Stimulated activated CD8-positive, alpha-beta memory T cell treated with anti-CD3 and anti-CD28 coated beads, Interleukin-7, amount 100 ng/mL, for 1 hour (primary cell): ENCODE measurements at regions not wholly inside any gene's neighbourhood (a gene's known extent, or its start where the extent isn't known, plus 50 kb on each side); places are given as distances from the start of the nearest gene placed in this dataset.

ENCODE experiments used
- DNase-seq, 2 donors: peaks; one replicate each; pipeline ENCODE4 v3.0.0-alpha.2; 2020; ENCODE audit warnings: low read depth in 2 of 2

- DNase-seq = no peak
Measured at GRCh38 chr2:239498981-239499634, 98.3 kb upstream of the HDAC4 start.

DNA sequence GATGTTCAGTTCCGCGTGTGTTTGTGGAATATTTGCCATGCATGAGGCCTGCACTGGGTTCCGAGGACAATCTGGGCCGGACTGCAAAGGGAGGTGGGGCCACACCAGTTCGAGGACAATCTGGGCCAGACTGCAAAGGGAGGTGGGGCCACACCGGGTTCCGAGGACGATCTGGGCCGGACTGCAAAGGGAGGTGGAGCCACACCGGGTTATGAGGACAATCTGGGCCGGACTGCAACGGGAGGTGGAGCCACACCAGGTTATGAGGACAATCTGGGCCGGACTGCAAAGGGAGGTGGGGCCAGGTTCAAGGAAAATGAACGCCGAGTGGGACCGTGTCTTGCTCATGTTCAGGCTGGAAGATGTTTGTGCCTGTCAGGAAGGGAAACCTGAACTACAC is 97.8 kb upstream of the HDAC4 start:
- no peak for DNase-seq

DNA sequence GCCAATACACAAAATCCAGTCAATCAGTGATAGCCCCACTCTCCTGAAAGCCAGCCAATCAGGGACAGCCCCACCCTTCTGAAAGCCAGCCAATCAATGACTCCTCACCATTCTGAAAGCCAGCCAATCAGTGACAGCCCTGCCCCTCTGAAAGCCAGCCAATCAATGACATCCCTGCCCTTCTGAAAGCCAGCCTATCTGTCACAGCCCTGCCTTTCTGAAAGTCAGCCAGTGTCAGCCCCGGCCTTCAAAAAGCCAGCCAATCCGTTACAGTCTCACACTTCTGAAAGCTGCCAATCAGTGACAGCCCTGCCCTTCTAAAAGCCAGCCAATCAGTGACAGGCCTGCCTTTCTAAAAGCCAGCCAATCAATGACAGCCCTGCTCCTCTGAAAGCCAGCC is 95.9 kb upstream of the HDAC4 start:
- DNase-seq = no peak

DNA sequence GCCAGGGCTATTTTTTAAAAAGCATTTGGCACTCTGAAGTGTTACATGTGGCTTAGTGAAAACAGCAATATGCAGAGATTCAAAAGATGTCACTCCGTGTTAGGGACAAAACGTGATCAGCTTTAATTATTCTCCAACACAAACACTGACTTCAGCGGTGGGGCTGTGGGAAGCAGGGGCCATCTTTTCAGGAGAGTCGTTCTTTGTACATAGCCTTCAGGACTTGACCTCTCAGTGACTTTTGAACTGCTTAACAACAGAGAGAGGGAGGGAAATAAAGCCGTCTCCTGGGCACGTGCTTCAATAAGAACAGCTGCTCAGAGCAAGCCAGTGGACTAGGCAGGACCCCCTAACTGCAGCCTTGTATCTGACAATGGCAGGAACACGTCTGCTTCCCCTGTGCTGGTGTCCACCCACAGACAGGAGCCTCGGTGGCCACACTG is 95.0 kb upstream of the HDAC4 start:
- DNase-seq = no peak

- DNase-seq = no peak
Measured at GRCh38 chr2:239495175-239495574, 94.4 kb upstream of the HDAC4 start.

- no peak for DNase-seq
Measured at GRCh38 chr2:239494578-239494977, 93.8 kb upstream of the HDAC4 start.

DNA sequence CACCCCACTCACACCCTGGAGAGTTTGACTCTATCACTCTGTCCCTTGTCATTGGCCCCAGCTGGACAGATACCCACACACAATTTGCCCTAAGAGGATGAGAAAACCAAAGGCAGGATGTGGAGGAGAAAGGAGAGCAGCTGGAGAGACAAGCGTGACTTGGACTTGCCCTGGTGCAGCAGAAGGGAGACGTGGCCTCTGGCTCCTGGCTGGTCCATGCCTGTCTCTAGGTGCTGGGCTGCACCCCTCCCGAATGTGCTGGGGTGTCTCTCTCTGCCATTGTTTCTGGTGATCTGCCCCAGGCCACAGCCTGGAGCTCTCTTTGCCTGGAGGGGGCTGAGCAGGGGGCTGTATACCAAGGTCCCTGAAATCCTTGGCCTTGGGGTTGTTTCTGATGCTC is 88.7 kb upstream of the HDAC4 start:
- DNase-seq = no peak

DNA sequence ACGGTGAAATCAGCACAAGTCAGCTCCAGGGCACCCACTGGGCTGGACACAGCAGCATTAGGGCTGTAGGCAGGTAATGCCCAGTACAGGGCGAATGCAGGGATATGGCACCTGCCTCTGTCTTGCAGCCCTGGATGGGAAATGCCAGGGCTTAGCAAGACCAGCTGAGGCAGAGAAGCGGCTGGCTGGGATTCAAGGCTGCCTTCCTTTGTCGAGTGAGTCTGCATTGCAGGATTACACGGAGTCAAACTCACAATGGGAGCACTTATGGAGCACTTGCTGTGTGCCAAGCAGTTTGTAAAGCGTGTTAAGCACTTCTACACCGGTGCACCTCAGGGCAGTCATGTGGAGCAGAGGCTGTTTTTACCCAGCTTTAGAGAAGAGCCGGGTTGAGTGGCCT is 87.3 kb upstream of the HDAC4 start:
- DNase-seq = no peak

- DNase-seq = no peak
Measured at GRCh38 chr2:239487272-239487671, 86.5 kb upstream of the HDAC4 start.

- no peak for DNase-seq
Measured at GRCh38 chr2:239485622-239486021, 84.8 kb upstream of the HDAC4 start.

- DNase-seq = no peak
Measured at GRCh38 chr2:239484571-239485355, 83.9 kb upstream of the HDAC4 start.

DNA sequence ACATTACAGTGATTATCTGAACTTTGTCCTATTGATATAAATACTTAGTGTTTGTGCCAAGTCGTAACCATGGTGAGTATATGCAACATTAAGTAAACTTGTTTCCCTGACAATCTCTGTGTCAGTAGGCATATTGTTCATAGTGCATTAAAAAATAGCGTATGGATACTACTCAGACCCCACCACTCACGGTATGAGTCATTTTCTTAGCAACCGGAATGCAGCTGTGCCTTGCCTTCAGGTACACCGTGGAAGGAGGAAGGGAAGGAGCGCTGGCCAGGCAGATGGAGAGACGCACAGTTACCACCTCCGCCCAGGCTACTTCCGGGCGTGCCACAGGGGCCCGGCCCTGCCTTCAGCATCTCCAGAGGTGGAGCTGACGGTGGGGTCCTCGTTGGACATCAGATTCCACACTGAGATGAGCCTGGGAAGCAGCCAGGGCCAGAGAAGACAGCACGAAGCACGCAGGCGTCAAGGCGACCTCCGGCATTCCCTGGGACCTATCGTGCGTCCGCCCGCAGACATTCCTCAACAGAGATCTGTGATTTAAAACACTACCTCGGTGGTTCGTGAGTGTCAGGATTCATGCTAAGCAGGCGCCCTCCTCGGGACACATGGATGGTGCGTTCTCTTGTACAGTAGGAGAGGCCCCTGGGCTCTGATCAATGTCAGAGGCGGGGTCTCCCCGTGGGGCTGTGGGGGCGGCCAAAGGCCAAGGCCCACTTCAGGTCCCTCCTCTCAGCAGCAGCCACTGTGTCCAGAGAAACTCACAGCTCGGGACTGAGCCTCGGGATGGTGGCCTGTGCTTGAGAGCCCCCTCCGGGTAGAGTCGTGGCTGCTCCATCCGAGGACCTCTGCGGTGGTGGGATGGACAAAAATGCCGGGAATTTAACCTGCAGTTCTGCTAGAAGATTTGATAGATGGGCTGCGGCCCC is 82.2 kb upstream of the HDAC4 start:
- no peak for DNase-seq

- no peak for DNase-seq
Measured at GRCh38 chr2:239479471-239479870, 78.7 kb upstream of the HDAC4 start.

DNA sequence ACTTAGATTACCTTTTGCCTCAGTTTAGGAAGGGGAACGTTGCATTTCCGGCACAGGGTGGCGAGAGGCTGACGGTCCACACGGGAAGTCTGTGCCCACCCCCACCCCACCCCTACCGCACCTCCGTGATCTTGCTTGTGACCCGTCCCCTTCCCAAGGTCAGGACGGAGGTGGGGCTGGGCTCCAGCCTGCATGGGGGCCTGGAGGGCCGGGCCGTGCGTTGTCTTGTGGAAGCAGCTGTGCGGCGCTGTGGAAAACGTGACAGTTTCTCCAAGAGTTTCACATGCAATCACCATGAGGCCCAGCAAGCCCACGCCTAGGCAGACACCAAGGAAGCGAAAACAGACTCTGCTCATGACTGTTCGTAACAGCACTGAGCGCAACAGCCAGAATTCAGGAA is 76.8 kb upstream of the HDAC4 start:
- no peak for DNase-seq

DNA sequence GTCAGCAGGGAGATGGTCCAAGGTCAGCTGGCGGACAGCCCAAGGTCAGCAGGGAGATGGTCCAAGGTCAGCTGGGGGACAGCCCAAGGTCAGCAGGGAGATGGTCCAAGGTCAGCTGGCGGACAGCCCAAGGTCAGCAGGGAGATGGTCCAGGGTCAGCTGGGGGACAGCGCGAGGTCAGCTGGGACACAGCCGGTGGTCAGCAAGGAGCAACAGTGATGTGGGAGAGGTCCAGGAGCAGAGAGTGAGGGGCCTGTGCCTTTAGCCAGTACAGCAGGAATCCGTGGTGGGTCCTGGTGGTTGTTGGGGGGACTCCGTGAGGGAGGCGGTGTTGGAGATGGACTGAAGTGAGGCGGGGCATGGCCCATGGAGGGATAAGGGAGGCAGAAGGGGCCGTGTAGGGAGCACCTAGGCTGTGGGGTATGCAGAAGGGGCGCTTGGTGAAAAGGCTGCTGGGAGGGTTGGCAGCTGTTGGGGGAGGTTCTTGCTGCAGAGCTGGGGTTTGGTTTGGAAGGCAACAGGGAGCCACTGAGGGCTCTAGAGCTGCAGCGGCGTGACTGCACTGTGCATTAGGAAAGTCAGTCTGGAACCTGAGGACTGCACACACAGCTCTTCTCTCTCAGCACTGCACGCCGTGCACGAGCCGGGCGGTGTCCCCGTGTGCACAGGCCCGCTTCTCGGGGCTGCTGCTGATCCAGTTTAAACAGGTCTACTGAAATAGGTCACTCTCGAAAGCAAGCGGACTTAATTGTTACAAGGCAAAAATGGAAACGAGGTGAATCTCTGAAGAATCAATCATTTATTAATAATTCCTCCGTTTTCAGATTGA is 76.2 kb upstream of the HDAC4 start:
- DNase-seq = no peak

DNA sequence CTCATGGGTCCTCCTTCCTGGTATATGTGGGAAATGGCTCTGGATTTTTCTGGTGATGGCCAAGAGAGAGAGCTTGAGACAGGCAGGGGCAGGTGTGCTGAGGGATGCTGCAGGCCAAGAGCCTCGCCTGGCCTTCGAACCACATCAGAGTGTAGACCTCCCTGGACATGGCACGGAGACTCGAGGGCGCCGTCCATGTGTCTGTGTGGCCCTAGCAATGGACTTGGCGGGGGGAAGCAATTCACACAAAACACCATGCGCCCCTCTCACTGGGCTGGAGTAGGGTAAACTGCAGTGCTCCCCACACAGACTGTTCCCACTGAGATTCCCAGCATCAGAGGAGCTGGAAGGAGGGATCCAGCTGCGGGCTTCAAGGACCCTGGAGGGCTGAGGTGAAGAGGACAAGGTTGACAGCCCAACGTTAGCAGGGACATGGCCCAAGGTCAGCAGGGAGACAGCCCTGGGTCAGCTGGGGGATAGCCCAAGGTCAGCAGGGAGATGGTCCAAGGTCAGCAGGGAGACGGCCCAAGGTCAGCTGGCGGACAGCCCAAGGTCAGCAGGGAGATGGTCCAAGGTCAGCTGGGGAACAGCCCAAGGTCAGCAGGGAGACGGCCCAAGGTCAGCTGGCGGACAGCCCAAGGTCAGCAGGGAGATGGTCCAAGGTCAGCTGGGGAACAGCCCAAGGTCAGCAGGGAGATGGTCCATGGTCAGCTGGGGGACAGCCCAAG is 75.4 kb upstream of the HDAC4 start:
- no peak for DNase-seq

- no peak for DNase-seq
Measured at GRCh38 chr2:239475161-239476028, 74.6 kb upstream of the HDAC4 start.

- DNase-seq = no peak
Measured at GRCh38 chr2:239473211-239473805, 72.5 kb upstream of the HDAC4 start.

- no peak for DNase-seq
Measured at GRCh38 chr2:239472235-239472775, 71.5 kb upstream of the HDAC4 start.
